GM12878 (cell line): ENCODE measurements at regions not wholly inside any gene's neighbourhood (a gene's known extent, or its start where the extent isn't known, plus 50 kb on each side); places are given as distances from the start of the nearest gene placed in this dataset.

ENCODE experiments used
- ATF3 ChIP-seq: IDR thresholded peaks from 2 replicates; pipeline ENCODE4 v1.6.1; 2011; ENCODE audit warnings: low read depth, mild to moderate bottlenecking, low read length, moderate library complexity, borderline replicate concordance; ENCODE audit errors: extremely low read depth
- CBX5 ChIP-seq: sonication (generic); IDR thresholded peaks from 2 replicates; pipeline ENCODE4 v1.6.1; 2016; ENCODE audit warnings: low read depth, moderate library complexity, mild to moderate bottlenecking, inconsistent platforms
- CEBPB ChIP-seq, 2 experiments: fragments of 150-350 bp in 1 of 2; IDR thresholded peaks; 2 replicates each; pipeline ENCODE4 v1.6.1; 2012 to 2014; ENCODE audit warnings: low read depth in 2 of 2, low read length in 2 of 2, borderline replicate concordance in 1 of 2, inconsistent platforms in 1 of 2
- CTCF ChIP-seq, 3 experiments: IDR thresholded peaks in 2 of 3; conservative IDR thresholded peaks in 1 of 3; 2 replicates each; pipeline ENCODE4 v1.5.1; 2011; ENCODE audit warnings: low read depth in 3 of 3, low read length in 3 of 3, mild to moderate bottlenecking in 3 of 3, control low read depth in 2 of 3, moderate library complexity in 2 of 3, inconsistent platforms in 1 of 3, mixed read lengths in 1 of 3; ENCODE audit not compliant: control insufficient read depth in 2 of 3, insufficient read depth in 1 of 3; ENCODE audit errors: extremely low read depth in 1 of 3
- HCFC1 ChIP-seq: fragments of 150-350 bp; IDR thresholded peaks from 2 replicates; pipeline ENCODE4 v1.6.1; 2014; ENCODE audit warnings: low read length
- NR2C2 ChIP-seq: IDR thresholded peaks from 2 replicates; pipeline ENCODE4 v1.6.1; 2011; ENCODE audit warnings: borderline replicate concordance, low read depth; ENCODE audit not compliant: control insufficient read depth, insufficient read length
- PAX8 ChIP-seq: fragments of 450-650 bp; IDR thresholded peaks from 2 replicates; pipeline ENCODE4 v1.6.1; 2017; ENCODE audit warnings: mild to moderate bottlenecking, moderate library complexity
- POLR2AphosphoS2 ChIP-seq: IDR thresholded peaks from 2 replicates; pipeline ENCODE4 v1.6.1; 2011; ENCODE audit warnings: low read depth, mild to moderate bottlenecking, low read length, improper control_type of control experiment, moderate library complexity
- POLR2AphosphoS5 ChIP-seq: IDR thresholded peaks from 2 replicates; pipeline ENCODE4 v1.6.1; 2011; ENCODE audit warnings: mild to moderate bottlenecking, low read length, inconsistent platforms
- SUZ12 ChIP-seq: fragments of 200-600 bp; sonication (generic); IDR thresholded peaks from one replicate; pipeline ENCODE4 v1.6.1; 2018; ENCODE audit warnings: antibody characterized with exemption, mild to moderate bottlenecking; ENCODE audit not compliant: unreplicated experiment
- TAF1 ChIP-seq: IDR thresholded peaks from 2 replicates; pipeline ENCODE4 v1.6.1; 2011; ENCODE audit warnings: mild to moderate bottlenecking, low read depth, low read length, borderline replicate concordance
- TARDBP ChIP-seq: IDR thresholded peaks from 2 replicates; pipeline ENCODE4 v1.6.1; 2016; ENCODE audit warnings: borderline replicate concordance
- TF ChIP-seq, protein P1 (sequence below): IDR thresholded peaks from 2 replicates; pipeline ENCODE4 v1.6.1; 2012; ENCODE audit warnings: mild to moderate bottlenecking, low read depth, low read length
- TF ChIP-seq, protein P2 (sequence below): IDR thresholded peaks from 2 replicates; pipeline ENCODE4 v1.6.1; 2012; ENCODE audit warnings: low read length, inconsistent platforms

DNA sequence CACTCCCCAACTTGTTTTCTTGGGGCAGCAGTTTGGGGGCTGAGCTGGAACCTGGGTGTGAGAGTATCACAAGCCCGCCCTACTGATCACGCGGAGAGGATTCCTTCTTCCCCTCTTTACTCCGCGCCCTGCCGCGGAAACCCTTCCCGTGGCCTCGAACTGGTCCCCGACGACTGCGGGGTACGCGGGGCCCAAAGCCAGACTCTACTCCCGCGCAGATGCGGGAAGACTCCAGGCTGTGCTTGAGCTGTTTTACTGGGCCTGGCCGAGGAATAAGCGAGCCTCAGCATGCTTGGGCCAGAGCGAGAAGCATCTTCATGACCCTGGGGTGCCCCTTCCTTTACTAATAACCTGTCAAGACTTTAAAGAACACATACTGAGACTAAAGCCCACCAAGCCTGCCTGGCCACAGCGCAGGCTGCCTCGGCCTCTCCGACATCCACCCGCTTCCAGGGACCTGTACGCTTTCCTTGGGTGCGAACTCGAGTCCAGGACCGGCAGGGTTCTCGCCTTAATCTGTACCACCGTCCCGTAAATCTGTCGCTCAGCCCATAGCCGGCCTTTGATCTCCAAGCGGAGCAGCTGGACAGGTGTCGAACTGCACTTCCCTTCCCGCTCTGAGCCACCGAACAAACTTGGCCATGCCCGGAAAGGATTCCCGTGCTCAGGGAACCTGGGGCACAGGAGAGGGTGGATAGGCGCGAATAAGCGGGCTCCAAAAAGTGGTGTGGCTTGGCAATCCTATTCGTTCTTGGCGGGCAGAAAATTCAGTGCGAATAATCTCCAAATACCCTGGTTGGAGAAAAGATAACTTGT lies 55.0 kb upstream of the TMEM33 start:
- no peak for TF ChIP-seq CBX5
- no peak for TF ChIP-seq POLR2AphosphoS5
- no peak for TF ChIP-seq POLR2AphosphoS2
- no peak for TF ChIP-seq CTCF (IDR thresholded peaks at IDR 0.05 in 2 of 3, conservative IDR thresholded peaks at IDR 0.05 in 1 of 3; ENCODE audit: control insufficient read depth in 2 of 3, extremely low read depth in 1 of 3, insufficient read depth in 1 of 3, low read depth in 3 of 3, low read length in 3 of 3)
- TF ChIP-seq HCFC1 = no peak
- TF ChIP-seq SUZ12 = no peak
- no peak for TF ChIP-seq CEBPB (IDR thresholded peaks at IDR 0.05; ENCODE audit: borderline replicate concordance in 1 of 2, low read depth in 2 of 2, low read length in 2 of 2)
- no peak for TF ChIP-seq TAF1
- TF ChIP-seq PAX8 = no peak
- TF ChIP-seq ATF3 = no peak
- TF ChIP-seq TARDBP = no peak
- TF ChIP-seq, protein P1, sequence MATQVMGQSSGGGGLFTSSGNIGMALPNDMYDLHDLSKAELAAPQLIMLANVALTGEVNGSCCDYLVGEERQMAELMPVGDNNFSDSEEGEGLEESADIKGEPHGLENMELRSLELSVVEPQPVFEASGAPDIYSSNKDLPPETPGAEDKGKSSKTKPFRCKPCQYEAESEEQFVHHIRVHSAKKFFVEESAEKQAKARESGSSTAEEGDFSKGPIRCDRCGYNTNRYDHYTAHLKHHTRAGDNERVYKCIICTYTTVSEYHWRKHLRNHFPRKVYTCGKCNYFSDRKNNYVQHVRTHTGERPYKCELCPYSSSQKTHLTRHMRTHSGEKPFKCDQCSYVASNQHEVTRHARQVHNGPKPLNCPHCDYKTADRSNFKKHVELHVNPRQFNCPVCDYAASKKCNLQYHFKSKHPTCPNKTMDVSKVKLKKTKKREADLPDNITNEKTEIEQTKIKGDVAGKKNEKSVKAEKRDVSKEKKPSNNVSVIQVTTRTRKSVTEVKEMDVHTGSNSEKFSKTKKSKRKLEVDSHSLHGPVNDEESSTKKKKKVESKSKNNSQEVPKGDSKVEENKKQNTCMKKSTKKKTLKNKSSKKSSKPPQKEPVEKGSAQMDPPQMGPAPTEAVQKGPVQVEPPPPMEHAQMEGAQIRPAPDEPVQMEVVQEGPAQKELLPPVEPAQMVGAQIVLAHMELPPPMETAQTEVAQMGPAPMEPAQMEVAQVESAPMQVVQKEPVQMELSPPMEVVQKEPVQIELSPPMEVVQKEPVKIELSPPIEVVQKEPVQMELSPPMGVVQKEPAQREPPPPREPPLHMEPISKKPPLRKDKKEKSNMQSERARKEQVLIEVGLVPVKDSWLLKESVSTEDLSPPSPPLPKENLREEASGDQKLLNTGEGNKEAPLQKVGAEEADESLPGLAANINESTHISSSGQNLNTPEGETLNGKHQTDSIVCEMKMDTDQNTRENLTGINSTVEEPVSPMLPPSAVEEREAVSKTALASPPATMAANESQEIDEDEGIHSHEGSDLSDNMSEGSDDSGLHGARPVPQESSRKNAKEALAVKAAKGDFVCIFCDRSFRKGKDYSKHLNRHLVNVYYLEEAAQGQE = no peak
- TF ChIP-seq, protein P2, sequence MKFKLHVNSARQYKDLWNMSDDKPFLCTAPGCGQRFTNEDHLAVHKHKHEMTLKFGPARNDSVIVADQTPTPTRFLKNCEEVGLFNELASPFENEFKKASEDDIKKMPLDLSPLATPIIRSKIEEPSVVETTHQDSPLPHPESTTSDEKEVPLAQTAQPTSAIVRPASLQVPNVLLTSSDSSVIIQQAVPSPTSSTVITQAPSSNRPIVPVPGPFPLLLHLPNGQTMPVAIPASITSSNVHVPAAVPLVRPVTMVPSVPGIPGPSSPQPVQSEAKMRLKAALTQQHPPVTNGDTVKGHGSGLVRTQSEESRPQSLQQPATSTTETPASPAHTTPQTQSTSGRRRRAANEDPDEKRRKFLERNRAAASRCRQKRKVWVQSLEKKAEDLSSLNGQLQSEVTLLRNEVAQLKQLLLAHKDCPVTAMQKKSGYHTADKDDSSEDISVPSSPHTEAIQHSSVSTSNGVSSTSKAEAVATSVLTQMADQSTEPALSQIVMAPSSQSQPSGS = no peak
- TF ChIP-seq NR2C2 = no peak
